Suprapubic skin (tissue), 3 donors: ENCODE measurements at regions not wholly inside any gene's neighbourhood (a gene's known extent, or its start where the extent isn't known, plus 50 kb on each side); places are given as distances from the start of the nearest gene placed in this dataset.

ENCODE experiments used
- CTCF ChIP-seq, 2 donors: fragments of 200-600 bp in 1 of 2; fragments of 450-650 bp in 1 of 2; sonication (generic) in 1 of 2; IDR thresholded peaks; one replicate each; pipeline ENCODE4 v1.5.1; 2016 to 2019; ENCODE audit warnings: antibody characterized with exemption in 2 of 2, mild to moderate bottlenecking in 1 of 2, moderate library complexity in 1 of 2
- POLR2AphosphoS5 ChIP-seq, 3 donors: sonication (generic); formaldehyde crosslinking; IDR thresholded peaks; one replicate each; pipeline ENCODE4 v1.6.1; 2017; ENCODE audit warnings: antibody characterized with exemption in 3 of 3

GRCh38 chr14:96681829-96682228, 115.4 kb upstream of the VRK1 start:
- TF ChIP-seq CTCF (IDR thresholded peaks at IDR 0.05) (no peak), POLR2AphosphoS5 (IDR thresholded peaks at IDR 0.05) (no peak)
